OCI-LY1 (cell line): ENCODE measurements at regions not wholly inside any gene's neighbourhood (a gene's known extent, or its start where the extent isn't known, plus 50 kb on each side); places are given as distances from the start of the nearest gene placed in this dataset.
A peak's percentile ranks its signal among the peaks of the same experiment; 100 is the strongest.

Experiments used
- H2AFZ ChIP-seq: fragments of 200-600 bp; sonication (generic), shearing (Covaris generic); 2 replicates; pipeline ENCODE4 v1.6.0; 2014; ENCODE audit warnings: antibody characterized with exemption, mild to moderate bottlenecking, low read length
- H3F3A ChIP-seq: fragments of 200-600 bp; sonication (generic), shearing (Covaris generic); 2 replicates; pipeline ENCODE4 v1.6.0; 2014; ENCODE audit warnings: mild to moderate bottlenecking, antibody characterized with exemption, low read length, moderate library complexity; ENCODE audit not compliant: insufficient read depth
- H3K27ac ChIP-seq: fragments of 200-600 bp; sonication (generic); 2 replicates; pipeline ENCODE4 v1.5.1; 2014; ENCODE audit warnings: low read length, mixed run types, mild to moderate bottlenecking, low read depth; ENCODE audit not compliant: poor library complexity, severe bottlenecking
- H3K27me3 ChIP-seq: fragments of 200-600 bp; sonication (generic); 2 replicates; pipeline ENCODE4 v1.6.0; 2014; ENCODE audit warnings: antibody characterized with exemption, mild to moderate bottlenecking, low read length, moderate library complexity; ENCODE audit not compliant: insufficient read depth
- H3K36me3 ChIP-seq: fragments of 200-600 bp; sonication (generic); 2 replicates; pipeline ENCODE4 v1.6.1; 2014; ENCODE audit warnings: mild to moderate bottlenecking, antibody characterized with exemption, low read length, moderate library complexity, mixed read lengths; ENCODE audit not compliant: insufficient read depth
- H3K4me1 ChIP-seq: fragments of 200-600 bp; sonication (generic); 2 replicates; pipeline ENCODE4 v1.5.1; 2014; ENCODE audit warnings: mild to moderate bottlenecking, low read length, moderate library complexity; ENCODE audit not compliant: insufficient read depth, severe bottlenecking
- H3K4me2 ChIP-seq: fragments of 200-600 bp; sonication (generic), shearing (Covaris generic); 2 replicates; pipeline ENCODE4 v1.6.1; 2014; ENCODE audit warnings: low read length
- H3K4me3 ChIP-seq: fragments of 200-600 bp; sonication (generic); 2 replicates; pipeline ENCODE4 v1.5.1; 2014; ENCODE audit warnings: low read length, low read depth, mild to moderate bottlenecking, mixed read lengths; ENCODE audit not compliant: poor library complexity, severe bottlenecking
- H3K79me2 ChIP-seq: fragments of 200-600 bp; shearing (Covaris generic); 2 replicates; pipeline ENCODE4 v1.6.1; 2016; ENCODE audit warnings: mixed run types, low read length, mixed read lengths; ENCODE audit not compliant: insufficient read depth
- H3K9ac ChIP-seq: fragments of 200-600 bp; sonication (generic), shearing (Covaris generic); 2 replicates; pipeline ENCODE4 v1.6.1; 2014; ENCODE audit warnings: mild to moderate bottlenecking, low read length, mixed read lengths
- H3K9me2 ChIP-seq: fragments of 200-600 bp; sonication (generic), shearing (Covaris generic); 2 replicates; pipeline ENCODE4 v1.6.1; 2014; ENCODE audit warnings: low read depth, mild to moderate bottlenecking, low read length, mixed read lengths
- H3K9me3 ChIP-seq: fragments of 200-600 bp; shearing (Covaris generic); 2 replicates; pipeline ENCODE4 v1.6.1; 2014; ENCODE audit warnings: low read length, mixed read lengths
- H4K20me1 ChIP-seq: fragments of 200-600 bp; sonication (generic), shearing (Covaris generic); 2 replicates; pipeline ENCODE4 v1.6.0; 2016; ENCODE audit warnings: mild to moderate bottlenecking, low read length; ENCODE audit not compliant: insufficient read depth
- EZH2 ChIP-seq: fragments of 200-600 bp; sonication (generic), shearing (Covaris generic); IDR thresholded peaks from 2 replicates; pipeline ENCODE4 v1.8.0; 2017; ENCODE audit warnings: borderline replicate concordance, mixed run types, mild to moderate bottlenecking, antibody characterized with exemption, low read length, moderate library complexity, mixed read lengths
- TF ChIP-seq, protein P1 (sequence below): fragments of 200-600 bp; sonication (generic), shearing (Covaris generic); IDR thresholded peaks from 2 replicates; pipeline ENCODE4 v1.5.1; 2017; ENCODE audit warnings: mild to moderate bottlenecking, antibody characterized with exemption, low read length, moderate library complexity, mixed read lengths

- no peaks in the 10 kb centered on the region for H3K4me1 ChIP-seq
- no peaks in the 10 kb centered on the region for H3K9me2 ChIP-seq
These were observed 713.6 kb downstream of the TLE4 start for GRCh38 chr9:80285326-80285725.

GRCh38 chr9:80282766-80283165 lies 711.0 kb downstream of the TLE4 start:
- no peaks in the 10 kb centered on the region for H3K27me3 ChIP-seq
- no peaks in the 10 kb centered on the region for H3F3A ChIP-seq
- no peak overlapping the region for H3K27ac ChIP-seq
- H3K4me2 ChIP-seq: no peak overlapping the region
- no peak overlapping the region for H3K9ac ChIP-seq
- no peaks in the 10 kb centered on the region for H3K9me3 ChIP-seq
- H2AFZ ChIP-seq: no peak overlapping the region
- H3K9me2 ChIP-seq: no peaks in the 10 kb centered on the region
- no peaks in the 10 kb centered on the region for H3K79me2 ChIP-seq
- no peaks in the 10 kb centered on the region for H3K36me3 ChIP-seq
- H4K20me1 ChIP-seq: no peaks in the 10 kb centered on the region
- H3K4me3 ChIP-seq: no peak overlapping the region
- TF ChIP-seq, protein P1, sequence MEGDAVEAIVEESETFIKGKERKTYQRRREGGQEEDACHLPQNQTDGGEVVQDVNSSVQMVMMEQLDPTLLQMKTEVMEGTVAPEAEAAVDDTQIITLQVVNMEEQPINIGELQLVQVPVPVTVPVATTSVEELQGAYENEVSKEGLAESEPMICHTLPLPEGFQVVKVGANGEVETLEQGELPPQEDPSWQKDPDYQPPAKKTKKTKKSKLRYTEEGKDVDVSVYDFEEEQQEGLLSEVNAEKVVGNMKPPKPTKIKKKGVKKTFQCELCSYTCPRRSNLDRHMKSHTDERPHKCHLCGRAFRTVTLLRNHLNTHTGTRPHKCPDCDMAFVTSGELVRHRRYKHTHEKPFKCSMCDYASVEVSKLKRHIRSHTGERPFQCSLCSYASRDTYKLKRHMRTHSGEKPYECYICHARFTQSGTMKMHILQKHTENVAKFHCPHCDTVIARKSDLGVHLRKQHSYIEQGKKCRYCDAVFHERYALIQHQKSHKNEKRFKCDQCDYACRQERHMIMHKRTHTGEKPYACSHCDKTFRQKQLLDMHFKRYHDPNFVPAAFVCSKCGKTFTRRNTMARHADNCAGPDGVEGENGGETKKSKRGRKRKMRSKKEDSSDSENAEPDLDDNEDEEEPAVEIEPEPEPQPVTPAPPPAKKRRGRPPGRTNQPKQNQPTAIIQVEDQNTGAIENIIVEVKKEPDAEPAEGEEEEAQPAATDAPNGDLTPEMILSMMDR: no peak
- no peak for TF ChIP-seq EZH2
- H3K4me1 ChIP-seq: no peaks in the 10 kb centered on the region

More at GRCh38 chr9:80285326-80285725, 713.6 kb downstream of the TLE4 start:
- no peaks in the 10 kb centered on the region for H4K20me1 ChIP-seq
- TF ChIP-seq, protein P1: peak; percentile 22; the same call in 1 of the 2 replicates
- no peak for TF ChIP-seq EZH2
- H3K79me2 ChIP-seq: no peaks in the 10 kb centered on the region
- no peak overlapping the region for H3K4me2 ChIP-seq
- H2AFZ ChIP-seq: no peak overlapping the region
- H3K27me3 ChIP-seq: no peaks in the 10 kb centered on the region
- no peaks in the 10 kb centered on the region for H3K9me3 ChIP-seq
- no peak overlapping the region for H3K4me3 ChIP-seq
- no peak overlapping the region for H3K27ac ChIP-seq
- H3K9ac ChIP-seq: no peak overlapping the region
- H3F3A ChIP-seq: no peaks in the 10 kb centered on the region
- no peaks in the 10 kb centered on the region for H3K36me3 ChIP-seq

DNA sequence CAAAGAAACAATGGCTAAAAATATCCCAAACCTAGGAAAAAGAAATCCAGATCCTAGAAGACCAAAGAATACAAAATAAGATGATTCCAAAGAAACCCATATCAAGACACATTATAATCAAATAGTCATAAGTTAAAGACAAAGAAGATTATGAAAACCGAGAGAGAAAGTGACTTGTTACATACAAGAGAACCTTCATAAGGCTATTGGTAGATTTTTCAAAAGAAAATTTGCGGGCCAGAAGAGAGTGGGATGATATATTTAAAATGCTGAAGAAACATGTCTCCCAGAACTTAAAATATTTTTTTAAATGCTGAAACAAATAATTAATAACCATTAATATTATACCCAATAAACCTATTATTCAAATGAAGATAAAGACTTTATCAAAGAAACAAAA lies 687.3 kb downstream of the TLE4 start:
- Histone ChIP-seq H3K9me2 (no peaks in the 10 kb centered on the region), H3K79me2 (no peaks in the 10 kb centered on the region), H3K27me3 (no peaks in the 10 kb centered on the region), H3K9ac (no peak overlapping the region), H3K4me2 (no peak overlapping the region), H3K4me3 (no peak overlapping the region), H3K9me3 (no peaks in the 10 kb centered on the region), H2AFZ (no peak overlapping the region), H3K36me3 (no peaks in the 10 kb centered on the region), H3K27ac (no peak overlapping the region), H3K4me1 (no peaks in the 10 kb centered on the region), H4K20me1 (no peaks in the 10 kb centered on the region), H3F3A (no peaks in the 10 kb centered on the region)
- TF ChIP-seq, protein P1: no peak
- no peak for TF ChIP-seq EZH2
